HEK293 (cell line): ENCODE measurements at regions not wholly inside any gene's neighbourhood (a gene's known extent, or its start where the extent isn't known, plus 50 kb on each side); places are given as distances from the start of the nearest gene placed in this dataset.

Experiments
- BCL11A ChIP-seq: fragments of 450-650 bp; formaldehyde crosslinking; IDR thresholded peaks from 2 replicates; pipeline ENCODE4 v1.5.1; 2016; ENCODE audit warnings: low read depth, missing biosample characterization, missing genetic modification characterization
- YY1 ChIP-seq: fragments of 450-650 bp; formaldehyde crosslinking; IDR thresholded peaks from 2 replicates; pipeline ENCODE4 v1.5.1; 2018; ENCODE audit warnings: missing biosample characterization, missing genetic modification characterization
- ZNF239 ChIP-seq: fragments of 450-650 bp; formaldehyde crosslinking; IDR thresholded peaks from 2 replicates; pipeline ENCODE4 v1.5.1; 2016; ENCODE audit warnings: missing biosample characterization, missing genetic modification characterization
- ZNF24 ChIP-seq: fragments of 450-650 bp; formaldehyde crosslinking; IDR thresholded peaks from 2 replicates; pipeline ENCODE4 v1.5.1; 2016; ENCODE audit warnings: missing biosample characterization, missing genetic modification characterization
- ZNF26 ChIP-seq: fragments of 450-650 bp; formaldehyde crosslinking; IDR thresholded peaks from 2 replicates; pipeline ENCODE4 v1.5.1; 2016; ENCODE audit warnings: missing biosample characterization, missing genetic modification characterization
- ZNF366 ChIP-seq: fragments of 450-650 bp; formaldehyde crosslinking; conservative IDR thresholded peaks from 2 replicates; pipeline ENCODE4 v1.5.1; 2016; ENCODE audit warnings: missing biosample characterization, missing genetic modification characterization
- ZNF394 ChIP-seq: fragments of 450-650 bp; formaldehyde crosslinking; IDR thresholded peaks from 2 replicates; pipeline ENCODE4 v1.5.1; 2016; ENCODE audit warnings: missing biosample characterization, missing genetic modification characterization, mild to moderate bottlenecking, moderate library complexity, borderline replicate concordance
- ZNF555 ChIP-seq: fragments of 450-650 bp; formaldehyde crosslinking; conservative IDR thresholded peaks from 2 replicates; pipeline ENCODE4 v1.5.1; 2017; ENCODE audit warnings: missing biosample characterization, mild to moderate bottlenecking, missing genetic modification characterization, inconsistent platforms
- ZNF654 ChIP-seq: fragments of 450-650 bp; formaldehyde crosslinking; IDR thresholded peaks from 2 replicates; pipeline ENCODE4 v1.5.1; 2016; ENCODE audit warnings: low read depth, missing biosample characterization, missing genetic modification characterization
- ZNF768 ChIP-seq: fragments of 450-650 bp; formaldehyde crosslinking; IDR thresholded peaks from 2 replicates; pipeline ENCODE4 v1.5.1; 2018; ENCODE audit warnings: missing biosample characterization, mild to moderate bottlenecking, missing genetic modification characterization
- TF ChIP-seq, protein P1 (sequence below): fragments of 450-650 bp; formaldehyde crosslinking; IDR thresholded peaks from 2 replicates; pipeline ENCODE4 v1.5.1; 2016; ENCODE audit warnings: missing biosample characterization, missing genetic modification characterization
- TF ChIP-seq, protein P2 (sequence below): fragments of 450-650 bp; formaldehyde crosslinking; IDR thresholded peaks from 2 replicates; pipeline ENCODE4 v1.5.1; 2016; ENCODE audit warnings: missing biosample characterization, missing genetic modification characterization, low read depth
- TF ChIP-seq, protein P3 (sequence below): fragments of 450-650 bp; formaldehyde crosslinking; IDR thresholded peaks from 2 replicates; pipeline ENCODE4 v1.5.1; 2017; ENCODE audit warnings: missing biosample characterization, missing genetic modification characterization

GRCh38 chr2:129872446-129872845, 107.0 kb upstream of the RAB6C start:
- TF ChIP-seq, protein P1, sequence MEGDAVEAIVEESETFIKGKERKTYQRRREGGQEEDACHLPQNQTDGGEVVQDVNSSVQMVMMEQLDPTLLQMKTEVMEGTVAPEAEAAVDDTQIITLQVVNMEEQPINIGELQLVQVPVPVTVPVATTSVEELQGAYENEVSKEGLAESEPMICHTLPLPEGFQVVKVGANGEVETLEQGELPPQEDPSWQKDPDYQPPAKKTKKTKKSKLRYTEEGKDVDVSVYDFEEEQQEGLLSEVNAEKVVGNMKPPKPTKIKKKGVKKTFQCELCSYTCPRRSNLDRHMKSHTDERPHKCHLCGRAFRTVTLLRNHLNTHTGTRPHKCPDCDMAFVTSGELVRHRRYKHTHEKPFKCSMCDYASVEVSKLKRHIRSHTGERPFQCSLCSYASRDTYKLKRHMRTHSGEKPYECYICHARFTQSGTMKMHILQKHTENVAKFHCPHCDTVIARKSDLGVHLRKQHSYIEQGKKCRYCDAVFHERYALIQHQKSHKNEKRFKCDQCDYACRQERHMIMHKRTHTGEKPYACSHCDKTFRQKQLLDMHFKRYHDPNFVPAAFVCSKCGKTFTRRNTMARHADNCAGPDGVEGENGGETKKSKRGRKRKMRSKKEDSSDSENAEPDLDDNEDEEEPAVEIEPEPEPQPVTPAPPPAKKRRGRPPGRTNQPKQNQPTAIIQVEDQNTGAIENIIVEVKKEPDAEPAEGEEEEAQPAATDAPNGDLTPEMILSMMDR (tag by site-specific recombination) = no peak
- TF ChIP-seq, protein P2, sequence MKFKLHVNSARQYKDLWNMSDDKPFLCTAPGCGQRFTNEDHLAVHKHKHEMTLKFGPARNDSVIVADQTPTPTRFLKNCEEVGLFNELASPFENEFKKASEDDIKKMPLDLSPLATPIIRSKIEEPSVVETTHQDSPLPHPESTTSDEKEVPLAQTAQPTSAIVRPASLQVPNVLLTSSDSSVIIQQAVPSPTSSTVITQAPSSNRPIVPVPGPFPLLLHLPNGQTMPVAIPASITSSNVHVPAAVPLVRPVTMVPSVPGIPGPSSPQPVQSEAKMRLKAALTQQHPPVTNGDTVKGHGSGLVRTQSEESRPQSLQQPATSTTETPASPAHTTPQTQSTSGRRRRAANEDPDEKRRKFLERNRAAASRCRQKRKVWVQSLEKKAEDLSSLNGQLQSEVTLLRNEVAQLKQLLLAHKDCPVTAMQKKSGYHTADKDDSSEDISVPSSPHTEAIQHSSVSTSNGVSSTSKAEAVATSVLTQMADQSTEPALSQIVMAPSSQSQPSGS = no peak
- no peak for TF ChIP-seq ZNF654
- TF ChIP-seq ZNF555 (tag by site-specific recombination) = no peak
- no peak for TF ChIP-seq ZNF768 (tag by site-specific recombination)
- no peak for TF ChIP-seq ZNF24 (tag by site-specific recombination)
- TF ChIP-seq, protein P3, sequence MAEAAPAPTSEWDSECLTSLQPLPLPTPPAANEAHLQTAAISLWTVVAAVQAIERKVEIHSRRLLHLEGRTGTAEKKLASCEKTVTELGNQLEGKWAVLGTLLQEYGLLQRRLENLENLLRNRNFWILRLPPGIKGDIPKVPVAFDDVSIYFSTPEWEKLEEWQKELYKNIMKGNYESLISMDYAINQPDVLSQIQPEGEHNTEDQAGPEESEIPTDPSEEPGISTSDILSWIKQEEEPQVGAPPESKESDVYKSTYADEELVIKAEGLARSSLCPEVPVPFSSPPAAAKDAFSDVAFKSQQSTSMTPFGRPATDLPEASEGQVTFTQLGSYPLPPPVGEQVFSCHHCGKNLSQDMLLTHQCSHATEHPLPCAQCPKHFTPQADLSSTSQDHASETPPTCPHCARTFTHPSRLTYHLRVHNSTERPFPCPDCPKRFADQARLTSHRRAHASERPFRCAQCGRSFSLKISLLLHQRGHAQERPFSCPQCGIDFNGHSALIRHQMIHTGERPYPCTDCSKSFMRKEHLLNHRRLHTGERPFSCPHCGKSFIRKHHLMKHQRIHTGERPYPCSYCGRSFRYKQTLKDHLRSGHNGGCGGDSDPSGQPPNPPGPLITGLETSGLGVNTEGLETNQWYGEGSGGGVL (tag by site-specific recombination) = no peak
- TF ChIP-seq BCL11A = no peak
- no peak for TF ChIP-seq YY1 (tag by site-specific recombination)
- TF ChIP-seq ZNF366 (tag by site-specific recombination) = no peak
- TF ChIP-seq ZNF394 (tag by site-specific recombination) = no peak
- TF ChIP-seq ZNF26 = no peak
- TF ChIP-seq ZNF239 (tag by site-specific recombination) = no peak
